DMS53 (cell line): ENCODE measurements at regions not wholly inside any gene's neighbourhood (a gene's known extent, or its start where the extent isn't known, plus 50 kb on each side); places are given as distances from the start of the nearest gene placed in this dataset.
A peak's percentile ranks its signal among the peaks of the same experiment; 100 is the strongest.
"Not testable (repeated sequence)": the region's sequence is repeated elsewhere in the genome, so short reads cannot be mapped to it uniquely, and the experiment has no call there.

Source experiments
- DNase-seq: peaks from one replicate; lab custom pipeline; 2025; lab: John Stamatoyannopoulos, UW

DNA sequence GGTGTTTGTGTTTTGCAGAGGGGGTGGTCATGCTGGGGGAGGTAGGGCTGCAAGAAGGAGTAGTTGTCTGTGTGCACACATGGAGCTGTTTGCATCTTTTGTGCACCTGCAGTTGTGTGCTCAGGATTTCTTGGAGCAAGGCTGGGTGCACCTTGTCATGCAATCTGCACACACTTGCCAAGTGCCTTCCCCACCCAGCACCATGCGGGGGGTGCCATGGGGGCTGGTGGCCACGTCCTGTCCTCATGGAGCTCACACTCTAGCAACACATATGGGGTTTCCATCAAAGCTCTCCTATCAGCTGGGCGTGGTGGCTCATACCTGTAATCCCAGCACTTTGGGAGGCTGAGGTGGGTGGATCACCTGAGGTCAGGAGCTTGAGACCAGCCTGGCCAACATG is 111.6 kb downstream of the CRLF3 start:
- DNase-seq = not testable (repeated sequence)

DNA sequence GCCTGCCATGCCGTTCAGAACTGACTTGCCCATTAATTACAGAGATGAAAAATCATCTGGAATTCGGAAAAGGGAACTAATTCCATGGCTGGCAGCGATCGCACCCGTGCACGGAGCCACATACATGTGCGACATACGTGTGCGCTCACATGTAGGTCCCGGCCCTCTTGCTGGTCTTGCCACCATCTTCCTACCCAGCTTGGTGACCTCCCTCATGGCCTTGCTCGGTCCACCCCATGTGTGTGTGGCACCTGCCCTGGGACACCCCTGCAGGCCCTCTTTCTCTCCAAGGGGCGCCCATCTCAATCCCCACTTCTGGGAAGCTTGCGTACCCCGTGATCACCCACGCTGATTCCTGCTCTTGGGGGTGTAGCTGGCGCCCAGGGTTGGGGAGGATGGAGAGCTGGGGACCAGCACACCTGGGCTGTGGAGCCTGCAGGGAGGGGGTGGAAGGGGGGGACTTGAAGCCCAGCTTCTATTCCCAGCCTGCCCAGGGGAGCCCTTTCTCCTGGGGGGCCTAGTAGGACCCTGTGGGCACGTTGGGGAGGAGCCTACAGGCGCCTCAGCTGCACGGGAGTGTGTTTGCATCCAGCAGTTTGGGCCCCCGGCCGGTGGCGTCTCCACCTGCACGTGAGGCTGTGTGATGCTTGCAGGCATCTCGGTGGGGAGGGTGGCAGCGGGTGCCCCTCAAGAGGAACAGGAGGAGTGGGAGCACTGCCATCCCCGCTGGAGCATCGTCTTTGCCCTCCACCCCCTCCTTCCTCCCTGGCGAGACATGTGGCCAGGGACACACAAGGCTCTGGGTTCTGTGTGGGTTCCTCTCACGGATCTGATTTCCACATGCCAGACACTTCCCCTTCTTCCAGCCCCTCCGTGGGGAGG is 112.6 kb downstream of the CRLF3 start:
- DNase-seq = not testable (repeated sequence)

DNA sequence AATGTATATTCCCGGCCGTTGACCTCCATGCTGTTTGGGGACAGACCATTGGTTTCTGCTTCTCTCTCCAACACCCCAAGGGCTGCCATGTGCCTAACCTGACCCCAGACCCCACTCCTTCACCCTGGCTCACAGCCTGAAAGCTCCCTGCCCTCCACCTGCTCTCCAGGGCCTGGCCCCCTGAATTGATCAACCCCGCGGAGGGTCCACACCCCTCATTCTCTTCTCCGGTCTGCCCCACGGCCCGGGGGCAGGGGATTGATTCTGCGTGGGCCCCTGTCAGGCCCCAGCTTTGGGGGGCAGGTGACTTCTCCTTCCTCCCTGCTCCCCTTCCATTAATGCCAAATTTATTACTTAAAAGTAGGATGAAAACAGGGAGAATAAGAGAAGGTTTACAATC is 113.3 kb downstream of the CRLF3 start:
- not testable (repeated sequence) for DNase-seq

DNA sequence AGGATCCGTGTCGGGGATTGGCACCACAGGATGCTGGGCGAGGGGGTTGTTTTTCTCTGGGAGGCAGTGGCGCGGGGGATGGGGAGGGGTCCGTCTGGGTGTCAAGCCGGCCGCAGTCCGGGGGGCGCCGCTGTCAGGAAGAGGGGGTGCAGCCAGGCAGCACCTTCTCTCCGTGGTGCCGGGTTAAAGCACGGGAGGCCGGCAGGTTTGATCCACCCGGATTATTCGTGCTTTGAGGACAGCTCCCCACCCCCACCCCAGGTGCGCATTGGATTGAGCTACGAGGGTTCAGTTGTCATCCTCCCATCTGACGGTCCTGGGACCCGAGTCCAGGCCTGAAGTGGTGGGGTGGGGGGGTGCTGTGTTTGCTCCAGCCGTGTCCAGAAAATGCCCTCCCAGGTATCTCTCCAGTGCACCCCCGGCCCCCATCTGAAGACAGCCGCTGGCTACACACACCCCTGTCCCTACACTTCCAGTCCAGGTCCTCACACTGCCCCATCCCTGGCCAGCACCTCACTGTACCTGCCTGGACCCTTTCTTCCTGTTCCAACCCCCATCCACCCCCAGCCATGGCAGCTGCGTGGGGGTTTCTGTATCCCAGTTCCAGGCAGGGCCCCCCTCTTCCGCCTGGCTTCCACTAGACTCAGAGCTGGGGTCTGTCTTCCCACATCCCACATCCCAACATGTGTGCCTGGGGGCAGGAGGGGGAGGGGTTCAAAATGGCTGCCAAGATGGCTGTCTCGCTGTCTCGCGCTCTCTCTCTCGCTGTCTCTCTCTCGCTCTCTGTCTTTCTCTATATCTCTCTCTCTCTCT is 114.0 kb downstream of the CRLF3 start:
- peak; percentile 22 for DNase-seq

DNA sequence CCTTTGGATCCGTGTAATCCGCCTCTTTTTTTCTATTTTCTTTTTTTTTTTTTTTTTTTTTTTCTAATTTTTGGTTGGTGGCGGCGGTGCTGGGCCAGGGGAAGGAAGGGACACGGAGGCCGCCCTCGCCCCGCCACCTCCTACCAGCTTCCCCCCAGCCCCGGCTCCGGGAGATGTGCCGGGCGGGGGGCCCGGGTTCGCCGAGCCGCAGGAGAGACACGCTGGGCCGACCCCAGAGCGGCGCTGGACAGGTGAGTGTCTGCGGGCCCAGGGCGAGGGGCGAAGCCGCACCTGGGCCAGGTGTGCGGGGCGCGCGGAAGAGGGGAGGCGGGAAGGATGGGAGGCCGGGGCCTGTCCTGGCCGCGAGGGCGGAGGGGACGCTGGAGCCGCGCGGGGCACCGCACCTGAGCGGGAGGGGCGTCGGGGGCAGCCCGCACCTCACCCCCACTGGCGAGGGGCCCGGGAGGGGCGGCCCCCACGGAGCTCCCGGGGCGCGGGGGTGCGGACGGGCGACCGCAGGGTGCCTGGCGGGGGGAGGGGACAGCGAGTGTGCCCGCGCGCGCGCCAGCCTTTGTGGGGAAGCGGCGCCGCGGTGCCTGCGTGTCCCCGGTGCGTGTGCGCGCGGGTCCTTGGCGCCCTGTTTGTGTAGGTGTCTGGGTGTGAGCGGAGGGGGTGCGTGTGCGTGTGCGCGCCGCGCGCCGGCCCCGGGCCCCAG is 114.8 kb downstream of the CRLF3 start:
- peak; percentile 53 for DNase-seq

DNA sequence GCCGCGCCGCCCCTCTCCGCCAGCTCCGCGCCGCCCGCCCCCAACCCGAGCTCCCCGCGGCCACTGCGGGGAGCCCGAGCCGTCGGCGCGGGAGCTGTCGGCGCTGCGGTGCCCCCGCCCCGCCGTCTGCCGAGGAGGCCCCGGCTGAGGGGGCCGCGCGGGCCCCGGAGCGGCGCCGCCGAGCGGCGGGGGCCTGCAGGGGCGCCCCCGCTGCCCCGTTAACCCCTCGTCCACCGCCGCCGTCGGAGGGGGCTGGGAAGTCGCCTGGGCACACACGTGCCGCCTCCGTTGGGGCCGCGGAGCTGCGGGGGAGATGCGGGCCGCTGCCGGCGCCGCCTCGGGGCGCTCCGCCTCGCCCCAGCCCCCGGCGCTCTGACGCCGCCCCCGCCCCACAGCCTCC is 115.4 kb downstream of the CRLF3 start:
- DNase-seq = peak; percentile 47

DNA sequence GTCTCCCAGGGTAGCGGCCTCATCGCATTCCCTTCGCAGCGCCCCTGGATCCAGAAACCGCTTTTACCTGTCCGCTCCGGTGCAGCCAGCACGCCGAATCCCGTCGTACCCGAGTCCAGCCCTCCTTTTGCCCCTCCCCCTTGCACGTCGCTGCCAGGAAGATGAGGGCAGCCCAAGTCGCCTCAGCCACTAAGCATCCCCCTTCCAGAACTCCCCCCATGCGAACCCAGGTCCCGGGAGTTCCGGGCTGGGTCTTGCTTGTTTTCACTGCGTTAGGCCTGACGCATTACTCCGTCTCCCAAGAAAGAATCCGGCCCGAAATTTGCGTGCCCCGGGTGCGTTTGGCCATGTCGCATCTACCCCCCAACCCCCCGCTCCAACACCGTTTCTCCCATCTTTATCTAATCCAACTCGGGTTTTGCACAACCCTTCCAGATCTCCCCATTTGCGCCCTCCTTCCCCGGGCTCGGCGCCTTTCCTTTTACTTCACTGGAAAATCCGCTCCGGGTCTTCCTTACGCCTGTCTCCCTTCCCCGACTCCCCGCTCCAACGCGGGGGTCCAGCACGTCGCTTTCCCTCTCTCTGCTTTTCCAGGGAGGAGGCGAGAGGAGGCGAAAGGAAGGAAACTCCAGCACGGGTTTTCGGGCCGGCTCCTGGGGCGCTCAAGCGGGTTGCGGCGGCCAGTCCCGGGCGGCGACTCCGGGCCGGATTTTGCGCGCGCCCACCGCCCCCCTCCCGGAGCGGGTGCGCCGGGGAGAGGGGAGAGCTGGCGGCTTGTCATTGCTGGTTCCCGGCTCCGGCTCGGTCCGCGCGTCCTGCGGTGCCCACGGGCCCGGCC is 116.0 kb downstream of the CRLF3 start:
- peak; percentile 94 for DNase-seq

DNA sequence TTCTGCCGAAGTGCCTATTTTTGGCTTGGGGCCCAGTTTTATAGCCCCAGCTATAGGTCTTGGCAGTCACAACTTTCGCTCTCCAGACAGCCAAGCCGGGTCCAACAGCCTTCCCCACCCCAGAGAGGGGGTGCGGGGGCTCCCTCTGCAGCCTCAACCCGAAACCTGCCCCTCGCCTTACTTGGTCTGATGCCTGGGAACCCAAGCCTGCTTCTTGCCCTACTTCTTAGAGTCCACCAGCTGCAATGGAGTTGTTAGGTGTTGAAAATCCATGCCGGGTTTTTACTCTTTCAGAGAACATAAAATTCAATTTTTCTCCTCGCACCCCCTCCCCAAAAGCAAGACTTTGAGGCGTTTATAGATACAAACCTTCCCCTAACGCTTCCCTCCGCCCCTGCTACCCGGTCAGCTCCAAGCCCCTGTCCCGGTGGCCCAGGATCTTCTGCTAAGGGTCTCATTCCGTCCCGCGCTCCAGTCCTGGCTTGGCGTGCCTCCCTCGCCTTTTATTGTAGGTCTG is 116.7 kb downstream of the CRLF3 start:
- DNase-seq = peak; percentile 83

DNA sequence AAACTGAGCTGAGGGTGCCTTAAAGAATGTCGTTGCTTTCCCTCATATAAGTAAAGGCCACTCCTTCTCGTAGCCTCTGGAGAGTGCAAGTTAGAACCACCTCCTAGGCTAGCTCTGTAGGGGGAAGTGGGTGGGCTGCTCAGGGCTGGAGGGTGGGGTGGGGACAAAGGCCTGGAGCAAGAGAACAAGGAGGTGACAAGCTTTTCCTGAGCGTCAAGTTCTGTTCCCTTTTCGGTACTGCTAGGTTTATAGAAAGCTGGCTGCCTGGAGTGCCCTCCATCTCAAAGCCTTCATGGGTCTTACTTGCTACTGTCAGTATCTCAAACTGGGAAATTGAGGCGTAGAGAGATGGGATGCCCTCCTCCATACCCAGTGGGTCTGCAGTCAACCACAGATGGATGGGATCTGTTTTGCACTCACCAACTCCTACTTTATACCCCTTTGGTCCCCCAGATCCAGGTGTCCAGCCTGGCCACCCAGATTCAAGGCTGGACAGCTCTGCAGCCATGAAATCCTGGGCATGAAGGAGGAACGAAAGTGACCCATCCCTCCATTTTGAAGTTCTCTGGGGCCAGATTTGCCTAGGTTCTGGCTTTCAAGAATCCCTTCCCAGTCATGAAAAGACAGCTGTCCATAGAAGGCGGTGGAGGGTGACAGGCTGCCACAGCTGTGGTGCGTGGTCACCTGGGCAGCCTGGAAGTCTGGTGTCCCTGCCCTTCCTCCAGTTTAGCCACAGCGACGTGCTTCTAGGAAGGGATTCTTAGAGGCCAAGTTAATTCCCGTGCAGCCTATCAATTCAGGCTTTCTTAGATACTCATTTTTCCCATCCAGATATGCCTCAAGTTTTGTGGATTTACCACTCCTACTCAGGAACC is 117.8 kb downstream of the CRLF3 start:
- not testable (repeated sequence) for DNase-seq

DNA sequence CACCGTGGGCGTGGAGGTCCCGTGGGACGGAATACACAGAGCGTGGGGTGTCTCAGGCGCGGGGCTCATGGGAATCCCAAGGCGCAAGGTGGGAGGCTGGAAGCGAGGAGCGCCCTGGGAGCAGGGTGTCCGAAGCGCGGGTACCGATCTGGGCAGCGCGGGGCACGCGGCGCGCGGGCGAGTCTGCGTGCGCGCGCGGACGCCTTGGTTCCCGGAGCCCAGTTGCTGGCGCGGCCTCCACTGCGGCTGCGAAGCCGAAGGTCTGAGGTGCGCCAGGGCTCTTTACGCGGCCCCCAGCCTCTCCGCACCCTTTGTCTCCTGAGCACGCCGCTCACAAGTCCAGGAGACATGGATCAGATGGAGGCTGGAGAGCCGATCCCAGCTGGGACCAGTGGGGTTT is 118.5 kb downstream of the CRLF3 start:
- DNase-seq = peak; percentile 42

DNA sequence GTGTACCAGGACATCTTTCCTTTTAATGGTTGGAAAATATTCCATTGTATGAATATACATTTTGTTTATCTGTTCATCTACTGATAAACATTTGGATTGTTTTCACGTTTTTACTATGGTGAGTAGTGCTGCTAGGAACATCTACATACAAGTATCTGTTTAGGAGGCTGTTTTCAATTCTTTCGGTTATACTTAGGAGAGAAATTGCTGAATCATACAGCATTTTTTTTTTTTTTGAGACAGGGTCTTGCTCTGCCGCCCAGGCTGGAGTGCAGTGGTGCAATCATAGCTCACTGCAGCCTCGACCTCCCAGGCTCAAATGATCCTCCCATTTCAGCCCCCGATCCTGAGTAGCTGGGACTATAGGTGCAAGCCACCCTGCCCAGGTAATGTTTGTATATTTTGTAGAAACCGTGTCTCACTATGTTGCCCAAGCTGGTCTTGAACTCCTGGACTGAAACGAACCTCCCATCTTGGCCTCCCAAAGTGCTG is 122.9 kb downstream of the CRLF3 start:
- no peak for DNase-seq

DNA sequence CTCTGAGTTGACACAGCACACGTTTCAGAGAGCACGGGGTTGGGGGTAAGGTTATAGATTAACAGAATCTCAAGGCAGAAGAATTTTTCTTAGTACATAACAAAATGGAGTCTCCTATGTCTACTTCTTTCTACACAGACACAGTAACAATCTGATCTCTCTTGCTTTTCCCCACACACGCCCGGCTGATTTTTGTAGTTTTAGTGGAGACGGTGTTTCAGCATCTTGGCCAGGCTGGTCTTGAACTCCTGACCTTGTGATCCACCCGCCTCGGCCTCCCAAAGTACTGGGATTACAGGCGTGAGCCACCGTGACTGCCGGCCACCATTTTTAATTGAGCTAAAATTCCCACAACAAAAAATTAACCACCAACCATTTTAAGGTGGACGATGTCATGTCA is 123.7 kb downstream of the CRLF3 start:
- not testable (repeated sequence) for DNase-seq

DNA sequence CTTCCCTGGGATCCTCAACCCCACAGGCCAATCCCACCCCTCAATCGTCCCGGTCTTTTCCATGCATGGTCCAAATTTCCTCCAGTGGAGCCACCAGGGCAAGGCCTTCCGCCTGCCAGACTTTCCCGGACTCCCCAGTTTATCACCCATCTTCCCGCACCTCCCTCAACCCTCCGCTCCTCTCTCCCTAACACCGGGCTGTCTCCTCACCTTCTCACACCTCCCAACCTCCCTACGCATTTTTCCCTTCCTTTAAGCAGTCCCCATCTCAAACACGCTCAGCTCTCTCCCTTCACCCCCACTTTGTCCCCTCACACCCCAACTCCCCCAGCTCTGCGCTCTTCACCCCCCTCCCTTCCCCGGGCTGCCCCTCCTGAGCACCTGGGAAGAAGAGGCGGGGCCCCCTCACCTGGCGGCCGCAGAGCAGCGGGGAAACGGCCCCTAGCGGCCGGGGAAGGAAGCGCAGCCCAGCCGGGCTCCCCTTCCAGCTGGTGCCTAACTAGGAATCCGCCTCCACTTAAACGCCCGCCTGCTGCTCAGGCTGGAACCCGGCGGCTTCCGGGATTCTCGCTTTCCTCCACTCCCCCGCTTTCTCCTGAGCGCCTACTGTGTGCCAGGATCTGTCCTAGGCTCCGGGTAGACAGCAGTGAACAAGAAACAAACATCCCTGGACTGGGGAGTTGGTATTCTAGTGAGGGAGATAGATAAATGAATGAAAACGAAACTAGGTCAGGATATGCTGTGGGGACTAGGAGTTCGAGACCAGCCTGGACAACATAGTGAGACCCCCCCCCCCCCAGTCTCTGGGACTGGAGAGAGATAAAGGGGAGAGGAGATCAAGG is 126.7 kb downstream of the CRLF3 start:
- DNase-seq = peak; percentile 78

DNA sequence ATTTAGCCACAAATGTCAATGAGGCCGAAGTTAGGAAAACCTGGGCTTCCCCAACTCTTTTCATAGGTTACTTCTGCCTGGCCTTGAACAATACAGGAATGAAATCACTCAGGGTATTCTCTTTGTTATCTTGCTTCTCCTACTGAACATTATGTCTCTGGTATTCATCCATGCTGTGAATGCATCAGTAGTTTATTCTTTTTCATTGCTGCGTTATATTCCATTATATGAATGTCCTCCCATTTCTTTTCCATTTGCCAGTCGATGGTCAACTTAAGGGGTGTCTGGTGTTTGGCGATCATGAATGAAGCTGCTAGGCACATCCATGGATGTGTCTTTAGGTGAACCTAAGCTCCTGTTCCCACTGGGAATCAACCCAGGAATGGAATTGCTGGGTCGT is 128.3 kb downstream of the CRLF3 start:
- no peak for DNase-seq

DNA sequence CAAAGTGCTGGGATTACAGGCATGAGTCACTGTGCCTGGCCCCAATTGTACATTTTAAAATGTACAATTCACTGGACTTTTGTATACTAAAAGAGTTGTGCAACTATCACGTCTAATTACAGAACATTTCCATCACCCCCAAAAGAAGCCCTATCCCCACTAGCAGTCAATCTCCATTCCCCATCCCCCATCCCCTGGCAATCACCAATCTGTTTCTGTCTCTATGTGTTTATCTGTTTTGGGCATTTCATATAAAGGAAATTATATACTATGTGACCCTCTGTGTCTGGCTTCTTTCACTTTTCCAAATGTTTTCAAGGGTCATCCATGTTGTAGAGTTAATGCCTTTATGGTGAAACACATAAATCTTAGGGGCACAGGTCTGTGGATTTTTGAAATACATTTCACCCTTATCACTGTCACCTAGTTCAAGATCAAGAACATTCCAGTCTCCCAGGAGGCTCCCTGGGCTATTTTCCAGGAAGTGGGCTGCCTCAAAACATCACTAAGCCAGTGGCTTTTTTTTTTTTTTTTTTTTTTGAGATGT is 129.2 kb downstream of the CRLF3 start:
- DNase-seq = peak; percentile 11

DNA sequence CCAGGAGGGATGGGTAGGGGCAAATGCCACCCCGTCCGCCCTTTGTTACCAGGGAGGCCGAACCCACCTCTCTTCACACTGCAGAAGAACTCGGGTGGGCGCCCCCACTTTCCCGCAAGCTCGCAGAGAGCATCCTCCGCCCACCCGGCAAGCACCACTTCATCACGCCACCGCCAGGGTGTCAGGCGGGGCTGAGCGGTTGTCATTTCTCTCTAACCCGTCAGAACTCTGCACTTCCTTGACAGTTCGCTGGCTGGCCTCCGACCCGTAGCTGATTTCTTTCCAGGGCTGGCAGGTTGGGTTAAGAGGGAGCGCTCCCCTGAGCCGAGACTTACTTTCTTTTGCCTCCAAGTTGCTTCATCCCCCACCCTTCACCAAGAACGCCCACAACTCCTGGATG is 130.7 kb downstream of the CRLF3 start:
- peak; percentile 50 for DNase-seq

DNA sequence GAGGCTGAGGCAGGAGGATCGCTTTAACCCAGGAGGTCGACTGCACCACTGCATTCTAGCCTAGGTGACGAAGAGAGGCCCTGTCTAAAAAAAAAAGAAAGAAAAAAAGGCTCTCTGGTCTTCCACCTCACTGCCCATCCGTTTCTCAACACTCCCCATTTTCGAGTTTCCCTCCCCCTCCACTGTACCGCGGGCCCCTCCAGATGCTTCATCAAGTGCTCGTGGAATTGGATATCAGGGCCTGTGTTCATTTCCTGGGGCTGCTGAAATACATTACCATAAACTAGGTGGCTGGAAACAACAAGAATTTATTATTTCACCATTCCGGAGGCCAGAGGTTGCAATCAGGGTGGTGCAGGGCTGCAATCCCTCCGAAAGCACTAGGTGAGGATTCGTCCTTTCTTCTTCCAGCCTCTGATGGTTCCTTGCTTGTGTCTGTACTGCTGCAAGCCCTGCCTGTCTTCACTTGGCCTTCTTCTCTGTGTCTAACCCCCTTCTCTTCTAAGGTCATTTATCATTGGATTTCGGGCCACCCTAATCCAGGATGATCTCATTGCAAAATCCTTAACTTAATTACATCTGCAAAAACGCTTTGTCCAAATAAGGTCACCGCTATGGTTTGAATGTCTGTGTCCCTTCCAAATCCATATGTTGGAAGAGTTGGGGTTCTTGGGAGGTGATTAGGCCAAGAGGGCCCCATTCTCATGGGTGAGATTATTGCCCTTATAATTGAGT is 135.1 kb downstream of the CRLF3 start:
- not testable (repeated sequence) for DNase-seq
